ENCODE measurements at regions not wholly inside any gene's neighbourhood (a gene's known extent, or its start where the extent isn't known, plus 50 kb on each side); places are given as distances from the start of the nearest gene placed in this dataset.

GRCh38 chr2:88860421-88861075 lies 169.1 kb downstream of the RPIA start:
- Histone ChIP-seq H3K36me3 (no peaks in the 10 kb centered on the region), H3K27ac (no peak overlapping the region), H3K27me3 (no peaks in the 10 kb centered on the region), H3K4me1 (ENCODE audit: low read depth) (peaks cover 7% of the 10 kb centered on the region), H3K4me3 (no peak overlapping the region), H3K9me3 (ENCODE audit: low read depth) (no peaks in the 10 kb centered on the region)
- no peak for TF ChIP-seq CTCF (IDR thresholded peaks at IDR 0.05; ENCODE audit: low read depth, low read length)
- no peak for DNase-seq (ENCODE audit: low read depth in 1 of 2, low spot score in 1 of 2)

- H3K9me3 ChIP-seq (ENCODE audit: low read depth), result no peaks in the 10 kb centered on the region
- no peaks in the 10 kb centered on the region for H3K36me3 ChIP-seq
- H3K4me3 ChIP-seq, result no peak overlapping the region
- no peaks in the 10 kb centered on the region for H3K27me3 ChIP-seq
- peak in 1 of 2 donors; percentile 71 for DNase-seq (ENCODE audit: low read depth in 1 of 2, low spot score in 1 of 2)
- no peak overlapping the region for H3K27ac ChIP-seq
- no peaks in the 10 kb centered on the region for H3K4me1 ChIP-seq (ENCODE audit: low read depth)
- no peak for TF ChIP-seq CTCF (IDR thresholded peaks at IDR 0.05; ENCODE audit: low read depth, low read length)
These were observed 174.4 kb downstream of the RPIA start for GRCh38 chr2:88865801-88866371.

- DNase-seq (ENCODE audit: low read depth in 1 of 2, low spot score in 1 of 2), result peak; percentile 12 to 50
- no peaks in the 10 kb centered on the region for H3K36me3 ChIP-seq
- no peaks in the 10 kb centered on the region for H3K4me1 ChIP-seq (ENCODE audit: low read depth)
- TF ChIP-seq CTCF (IDR thresholded peaks at IDR 0.05; ENCODE audit: low read depth, low read length), result no peak
- no peaks in the 10 kb centered on the region for H3K9me3 ChIP-seq (ENCODE audit: low read depth)
- H3K27ac ChIP-seq, result peak overlapping the region; percentile 7
- no peaks in the 10 kb centered on the region for H3K27me3 ChIP-seq
- H3K4me3 ChIP-seq, result no peak overlapping the region
These were observed 175.3 kb downstream of the RPIA start for GRCh38 chr2:88866756-88867155.

- H3K27ac ChIP-seq, result no peak overlapping the region
- no peak overlapping the region for H3K4me3 ChIP-seq
- H3K27me3 ChIP-seq, result no peaks in the 10 kb centered on the region
- no peak for TF ChIP-seq CTCF (IDR thresholded peaks at IDR 0.05; ENCODE audit: low read depth, low read length)
- no peaks in the 10 kb centered on the region for H3K36me3 ChIP-seq
- no peaks in the 10 kb centered on the region for H3K9me3 ChIP-seq (ENCODE audit: low read depth)
- H3K4me1 ChIP-seq (ENCODE audit: low read depth), result no peaks in the 10 kb centered on the region
- DNase-seq (ENCODE audit: low read depth in 1 of 2, low spot score in 1 of 2), result no peak
These were observed 177.4 kb downstream of the RPIA start for GRCh38 chr2:88868861-88869260.

GRCh38 chr2:88870267-88870839 lies 178.9 kb downstream of the RPIA start:
- Histone ChIP-seq H3K4me1 (ENCODE audit: low read depth) (no peaks in the 10 kb centered on the region), H3K36me3 (no peaks in the 10 kb centered on the region), H3K4me3 (no peak overlapping the region), H3K9me3 (ENCODE audit: low read depth) (no peaks in the 10 kb centered on the region), H3K27ac (no peak overlapping the region), H3K27me3 (no peaks in the 10 kb centered on the region)
- no peak for TF ChIP-seq CTCF (IDR thresholded peaks at IDR 0.05; ENCODE audit: low read depth, low read length)
- DNase-seq (ENCODE audit: low read depth in 1 of 2, low spot score in 1 of 2), result no peak
